Esophagus squamous epithelium (tissue), 5 donors: ENCODE measurements at regions not wholly inside any gene's neighbourhood (a gene's known extent, or its start where the extent isn't known, plus 50 kb on each side); places are given as distances from the start of the nearest gene placed in this dataset.

Experiments
- DNase-seq: peaks from one replicate; lab custom pipeline; 2025; lab: John Stamatoyannopoulos, UW
- H3K27ac ChIP-seq, 4 donors: fragments of 200-600 bp; sonication (generic); one replicate each; pipeline ENCODE4 v1.5.1; 2016 to 2019; ENCODE audit warnings: mild to moderate bottlenecking in 1 of 4
- H3K27me3 ChIP-seq, 4 donors: fragments of 200-600 bp; sonication (generic); 1 replicate in 3 of 4; 2 replicates in 1 of 4; pipeline versions ENCODE4 v1.5.1 to v1.6.0; 2017 to 2021; ENCODE audit warnings: antibody characterized with exemption in 1 of 4
- H3K36me3 ChIP-seq, 3 donors: fragments of 200-600 bp; sonication (generic); one replicate each; pipeline ENCODE4 v1.5.1; 2016 to 2019
- H3K4me1 ChIP-seq, 3 donors: fragments of 200-600 bp; sonication (generic); one replicate each; pipeline ENCODE4 v1.5.1; 2017 to 2019
- H3K4me3 ChIP-seq, 4 donors: fragments of 200-600 bp; sonication (generic); 1 replicate in 3 of 4; 2 replicates in 1 of 4; pipeline ENCODE4 v1.5.1; 2016 to 2019; ENCODE audit warnings: mild to moderate bottlenecking in 2 of 4, moderate library complexity in 1 of 4
- H3K9me3 ChIP-seq, 3 donors: fragments of 200-600 bp; sonication (generic); one replicate each; pipeline ENCODE4 v1.5.1; 2016 to 2019
- POLR2A ChIP-seq, 4 donors: fragments of 450-650 bp; IDR thresholded peaks; one replicate each; pipeline ENCODE4 v1.6.1; 2017; ENCODE audit warnings: antibody characterized with exemption in 4 of 4, mild to moderate bottlenecking in 4 of 4, moderate library complexity in 3 of 4
- whole genome bisulfite sequencing, 2 donors: methylation state at CpG; one replicate each; pipeline ENCODE4 v1.1.5; 2018; 5-methylcytosine and 5-hydroxymethylcytosine counted together
- intact Hi-C: fragments of 100-400 bp; cut with DNase I; formaldehyde crosslinking; loops from one replicate; pipeline ENCODE4 v1.15.0; 2022
- TF ChIP-seq, protein P1 (sequence below), 6 experiments: fragments of 450-650 bp in 4 of 6; fragments of 200-600 bp in 2 of 6; sonication (generic) in 2 of 6; IDR thresholded peaks; one replicate each; pipeline ENCODE4 v1.5.1; 2016 to 2019; ENCODE audit warnings: antibody characterized with exemption in 6 of 6, mild to moderate bottlenecking in 4 of 6, moderate library complexity in 4 of 6
- donor health status: DM: yes; HTN: yes; CAD: no.

DNA sequence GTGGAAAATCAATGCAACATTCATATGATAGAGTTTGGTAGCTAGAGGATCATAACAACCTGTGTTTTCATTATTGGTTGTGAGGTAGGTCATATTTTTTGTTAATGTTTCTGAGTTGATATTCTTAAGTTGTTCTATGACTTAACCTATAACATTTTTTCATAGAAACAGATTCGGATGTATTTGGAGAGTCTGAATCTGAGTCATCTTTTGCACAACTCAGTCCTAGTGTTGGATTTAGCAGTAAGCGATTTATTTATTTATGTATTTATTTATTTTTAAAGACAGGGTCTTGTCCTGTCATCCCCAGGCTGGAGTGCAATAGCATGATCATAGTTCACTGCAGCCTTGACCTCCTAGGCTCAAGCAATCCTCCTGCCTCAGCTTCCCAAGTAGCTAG is 292.8 kb upstream of the ZNF717 start:
- H3K4me1 ChIP-seq = no peaks in the 10 kb centered on the region
- WGBS, 2 donors = 62 to 73% methylated on average over 2 of the region's 2 CpGs
- H3K36me3 ChIP-seq = no peaks in the 10 kb centered on the region
- H3K9me3 ChIP-seq = no peaks in the 10 kb centered on the region
- intact Hi-C loops = no loop called here
- no peaks in the 10 kb centered on the region for H3K27me3 ChIP-seq
- TF ChIP-seq, protein P1, sequence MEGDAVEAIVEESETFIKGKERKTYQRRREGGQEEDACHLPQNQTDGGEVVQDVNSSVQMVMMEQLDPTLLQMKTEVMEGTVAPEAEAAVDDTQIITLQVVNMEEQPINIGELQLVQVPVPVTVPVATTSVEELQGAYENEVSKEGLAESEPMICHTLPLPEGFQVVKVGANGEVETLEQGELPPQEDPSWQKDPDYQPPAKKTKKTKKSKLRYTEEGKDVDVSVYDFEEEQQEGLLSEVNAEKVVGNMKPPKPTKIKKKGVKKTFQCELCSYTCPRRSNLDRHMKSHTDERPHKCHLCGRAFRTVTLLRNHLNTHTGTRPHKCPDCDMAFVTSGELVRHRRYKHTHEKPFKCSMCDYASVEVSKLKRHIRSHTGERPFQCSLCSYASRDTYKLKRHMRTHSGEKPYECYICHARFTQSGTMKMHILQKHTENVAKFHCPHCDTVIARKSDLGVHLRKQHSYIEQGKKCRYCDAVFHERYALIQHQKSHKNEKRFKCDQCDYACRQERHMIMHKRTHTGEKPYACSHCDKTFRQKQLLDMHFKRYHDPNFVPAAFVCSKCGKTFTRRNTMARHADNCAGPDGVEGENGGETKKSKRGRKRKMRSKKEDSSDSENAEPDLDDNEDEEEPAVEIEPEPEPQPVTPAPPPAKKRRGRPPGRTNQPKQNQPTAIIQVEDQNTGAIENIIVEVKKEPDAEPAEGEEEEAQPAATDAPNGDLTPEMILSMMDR (IDR thresholded peaks at IDR 0.05) = no peak
- TF ChIP-seq POLR2A (IDR thresholded peaks at IDR 0.05) = no peak
- H3K4me3 ChIP-seq = no peak overlapping the region
- no peak overlapping the region for H3K27ac ChIP-seq
- no peak for DNase-seq

DNA sequence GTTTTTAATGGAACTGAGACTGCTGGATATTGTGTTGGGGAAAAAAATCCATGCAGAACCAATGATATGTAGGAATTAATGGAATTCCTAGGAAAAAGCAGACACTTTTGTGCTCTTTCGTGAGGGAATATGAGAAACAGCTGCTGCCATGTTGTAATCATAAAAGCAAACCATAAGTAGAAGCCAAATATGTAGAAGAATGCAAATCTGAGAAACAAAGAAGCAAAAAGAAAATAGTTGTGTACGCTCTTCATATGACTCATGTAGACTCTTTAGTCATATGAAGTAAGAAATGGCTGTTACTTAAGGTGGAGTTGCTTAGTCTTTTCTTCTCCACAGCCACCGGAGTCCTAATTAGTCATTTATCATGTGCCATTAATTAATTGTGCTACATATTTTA is 298.6 kb upstream of the ZNF717 start:
- TF ChIP-seq, protein P1 (IDR thresholded peaks at IDR 0.05) = no peak
- TF ChIP-seq POLR2A (IDR thresholded peaks at IDR 0.05) = no peak
- DNase-seq = no peak
- no peaks in the 10 kb centered on the region for H3K27me3 ChIP-seq
- no peaks in the 10 kb centered on the region for H3K4me1 ChIP-seq
- no peaks in the 10 kb centered on the region for H3K36me3 ChIP-seq
- no peaks in the 10 kb centered on the region for H3K9me3 ChIP-seq
- WGBS, 2 donors = 33 to 41% methylated on average over 3 of the region's 3 CpGs
- H3K27ac ChIP-seq = no peak overlapping the region
- H3K4me3 ChIP-seq = no peak overlapping the region
- intact Hi-C loops = no loop called here

DNA sequence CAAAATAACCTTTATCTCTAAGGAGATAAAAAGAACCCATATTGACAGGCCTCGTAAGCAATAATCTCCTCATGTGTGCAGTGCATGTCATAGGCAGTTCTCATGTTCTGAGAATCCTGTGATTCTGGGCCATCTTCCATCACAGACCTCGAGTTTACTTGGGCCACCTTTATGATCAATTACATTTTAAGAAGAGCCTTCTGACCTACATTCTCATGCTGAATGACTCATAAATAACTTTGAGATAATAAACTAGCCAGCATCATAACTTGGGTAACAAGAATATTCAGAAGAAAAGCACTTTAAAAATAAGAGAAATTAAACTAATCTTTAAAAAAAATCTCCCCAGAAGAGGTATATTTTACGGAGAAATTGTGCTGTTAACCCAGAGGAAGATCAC is 310.7 kb upstream of the ZNF717 start:
- DNase-seq = no peak
- H3K4me3 ChIP-seq = no peak overlapping the region
- no peaks in the 10 kb centered on the region for H3K27me3 ChIP-seq
- no peaks in the 10 kb centered on the region for H3K4me1 ChIP-seq
- WGBS, 2 donors = 57 to 63% methylated on average over 3 of the region's 3 CpGs
- no peak overlapping the region for H3K27ac ChIP-seq
- intact Hi-C loops = no loop called here
- no peak for TF ChIP-seq POLR2A (IDR thresholded peaks at IDR 0.05)
- TF ChIP-seq, protein P1 (IDR thresholded peaks at IDR 0.05) = no peak
- no peaks in the 10 kb centered on the region for H3K9me3 ChIP-seq
- no peaks in the 10 kb centered on the region for H3K36me3 ChIP-seq

DNA sequence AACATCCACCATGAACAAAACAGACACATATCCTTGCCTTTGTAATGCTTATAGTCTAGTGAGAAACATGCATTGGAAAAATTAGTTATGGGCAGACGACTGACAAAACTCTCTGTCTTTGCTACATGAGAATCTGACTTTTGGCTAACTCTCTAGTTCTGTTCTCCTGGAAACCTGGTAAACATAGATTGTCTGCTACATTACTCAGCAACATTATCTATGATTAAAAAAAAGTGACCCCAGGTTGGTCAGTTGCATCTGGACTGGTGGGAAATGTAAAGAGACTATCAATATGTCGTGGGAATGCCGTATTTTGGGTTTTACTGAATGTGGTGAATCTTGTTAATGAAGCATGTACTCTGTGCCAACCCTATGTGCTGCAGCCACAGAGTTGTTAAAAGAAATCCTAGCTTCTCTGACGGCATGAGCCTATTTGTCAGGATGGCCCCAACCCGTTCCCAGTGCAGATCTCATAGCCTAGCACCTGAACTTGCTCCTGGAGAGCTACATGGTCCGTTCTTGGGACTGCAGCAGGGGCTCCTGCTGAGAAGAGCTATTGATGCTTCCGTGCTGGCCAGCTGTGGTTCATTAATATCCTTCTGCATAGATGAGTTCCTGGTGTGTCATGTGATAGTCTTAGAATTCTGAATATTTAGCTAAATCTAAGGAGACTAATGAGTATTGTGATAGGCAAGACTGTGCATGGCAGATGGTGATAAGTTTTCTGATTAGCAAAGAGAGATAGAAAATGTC is 311.7 kb upstream of the ZNF717 start:
- intact Hi-C loops = no loop called here
- no peak overlapping the region for H3K27ac ChIP-seq
- no peak overlapping the region for H3K4me3 ChIP-seq
- TF ChIP-seq, protein P1 (IDR thresholded peaks at IDR 0.05) = no peak
- TF ChIP-seq POLR2A (IDR thresholded peaks at IDR 0.05) = no peak
- no peaks in the 10 kb centered on the region for H3K36me3 ChIP-seq
- no peaks in the 10 kb centered on the region for H3K4me1 ChIP-seq
- no peak for DNase-seq
- no peaks in the 10 kb centered on the region for H3K9me3 ChIP-seq
- H3K27me3 ChIP-seq = no peaks in the 10 kb centered on the region
- 58 to 64% methylated on average over 7 of the region's 7 CpGs for WGBS, 2 donors

DNA sequence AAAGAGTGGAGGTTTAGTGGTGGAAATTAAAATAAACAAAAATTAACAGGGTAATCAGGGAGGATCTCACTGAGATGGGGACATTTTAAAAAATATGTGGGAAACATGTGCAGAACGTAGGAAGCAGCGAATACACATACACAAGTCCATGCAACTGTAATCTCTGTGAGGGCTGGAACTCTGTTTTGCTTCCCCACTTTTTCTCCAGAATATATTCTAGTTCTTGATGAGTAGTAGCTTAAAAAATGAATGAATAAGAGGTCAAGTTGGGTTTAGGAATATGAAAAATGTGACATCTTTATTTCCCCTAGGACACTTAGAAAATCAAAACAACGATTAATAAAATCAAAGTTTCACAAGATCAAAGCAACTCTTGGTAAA is 312.2 kb upstream of the ZNF717 start:
- intact Hi-C loops = no loop called here
- 72 to 74% methylated on average over 3 of the region's 3 CpGs for WGBS, 2 donors
- H3K36me3 ChIP-seq = no peaks in the 10 kb centered on the region

More for the DNA sequence above, 312.2 kb upstream of the ZNF717 start:
- no peak overlapping the region for H3K27ac ChIP-seq
- H3K27me3 ChIP-seq = no peaks in the 10 kb centered on the region
- TF ChIP-seq, protein P1 (IDR thresholded peaks at IDR 0.05) = no peak
- no peak for TF ChIP-seq POLR2A (IDR thresholded peaks at IDR 0.05)
- H3K4me1 ChIP-seq = no peaks in the 10 kb centered on the region
- no peak for DNase-seq
- H3K9me3 ChIP-seq = no peaks in the 10 kb centered on the region
- no peak overlapping the region for H3K4me3 ChIP-seq
